AG04450 (cell line): ENCODE measurements at regions not wholly inside any gene's neighbourhood (a gene's known extent, or its start where the extent isn't known, plus 50 kb on each side); places are given as distances from the start of the nearest gene placed in this dataset.

Source experiments
- CTCF ChIA-PET: fragments of 300-600, 350-600 bp; formaldehyde crosslinking; extraction: SDS; loops from one replicate; lab custom pipeline; 2022; ENCODE audit warnings: antibody characterized with exemption, inconsistent platforms; lab: Charles Lee
- POLR2A ChIA-PET: fragments of 350-600 bp; formaldehyde crosslinking; extraction: SDS; loops from one replicate; lab custom pipeline; 2021; ENCODE audit warnings: antibody characterized with exemption, inconsistent platforms; lab: Yijun Ruan, JAX
- DNase-seq: peaks from one replicate; pipeline ENCODE4 v3.0.0-alpha.2; 2011; ENCODE audit warnings: low read depth, low spot score
- H3K27ac ChIP-seq: one replicate; pipeline ENCODE4 v1.5.1; 2012; ENCODE audit warnings: low read depth, low read length, control low read depth
- H3K27me3 ChIP-seq: one replicate; pipeline ENCODE4 v1.6.0; 2012; ENCODE audit warnings: low read length; ENCODE audit not compliant: control insufficient read depth, insufficient read depth
- H3K4me3 ChIP-seq: 2 replicates; pipeline ENCODE4 v1.5.1; 2011; ENCODE audit warnings: mild to moderate bottlenecking, low read depth, low read length, control low read depth
- H3K9me3 ChIP-seq: 2 replicates; pipeline ENCODE4 v1.5.1; 2012; ENCODE audit warnings: low read length; ENCODE audit not compliant: control insufficient read depth, insufficient read depth
- CTCF ChIP-seq: IDR thresholded peaks from 2 replicates; pipeline ENCODE4 v1.5.1; 2011; ENCODE audit warnings: low read depth, low read length, control low read depth, inconsistent platforms

- no peaks in the 10 kb centered on the region for H3K27me3 ChIP-seq
- DNase-seq = no peak
- no peak overlapping the region for H3K27ac ChIP-seq
- ChIA-PET CTCF (no interaction called here), POLR2A (no interaction called here)
- no peaks in the 10 kb centered on the region for H3K9me3 ChIP-seq
- H3K4me3 ChIP-seq = no peak overlapping the region
- TF ChIP-seq CTCF = no peak
Measured at GRCh38 chr4:141406237-141406636, 185.5 kb downstream of the ZNF330 start.

- Histone ChIP-seq H3K9me3 (no peaks in the 10 kb centered on the region), H3K27ac (no peak overlapping the region), H3K4me3 (no peak overlapping the region), H3K27me3 (no peaks in the 10 kb centered on the region)
- ChIA-PET CTCF (no interaction called here), POLR2A (no interaction called here)
- DNase-seq = no peak
- TF ChIP-seq CTCF = no peak
Measured at GRCh38 chr4:141409556-141409955, 188.9 kb downstream of the ZNF330 start.

- POLR2A ChIA-PET = no interaction called here
- CTCF ChIA-PET = no interaction called here
Measured at GRCh38 chr4:141410839-141411238, 190.1 kb downstream of the ZNF330 start.

GRCh38 chr4:141411936-141412335 lies 191.2 kb downstream of the ZNF330 start:
- no peak for DNase-seq
- CTCF ChIA-PET = no interaction called here
- Histone ChIP-seq H3K27me3 (no peaks in the 10 kb centered on the region), H3K9me3 (no peaks in the 10 kb centered on the region), H3K4me3 (no peak overlapping the region), H3K27ac (no peak overlapping the region)
- POLR2A ChIA-PET = no interaction called here
- TF ChIP-seq CTCF = no peak

More at GRCh38 chr4:141410839-141411238, 190.1 kb downstream of the ZNF330 start:
- no peaks in the 10 kb centered on the region for H3K27me3 ChIP-seq
- peak; percentile 32 for DNase-seq
- TF ChIP-seq CTCF = no peak
- no peaks in the 10 kb centered on the region for H3K9me3 ChIP-seq
- H3K4me3 ChIP-seq = no peak overlapping the region
- H3K27ac ChIP-seq = no peak overlapping the region

- no peak for TF ChIP-seq CTCF
- POLR2A ChIA-PET = no interaction called here
Measured at GRCh38 chr4:141413366-141413765, 192.7 kb downstream of the ZNF330 start.

More at GRCh38 chr4:141413366-141413765, 192.7 kb downstream of the ZNF330 start:
- no peak for DNase-seq
- H3K27ac ChIP-seq = no peak overlapping the region
- CTCF ChIA-PET = interaction anchor here (0.6 to 1.1 kb wide), 2 partner anchors 67 to 107 kb away, joined by 3 to 4 read pairs; no protein-coding TSS in a partner anchor
- H3K27me3 ChIP-seq = no peaks in the 10 kb centered on the region
- no peak overlapping the region for H3K4me3 ChIP-seq
- no peaks in the 10 kb centered on the region for H3K9me3 ChIP-seq
